Neutrophil (primary cell): ENCODE measurements at regions not wholly inside any gene's neighbourhood (a gene's known extent, or its start where the extent isn't known, plus 50 kb on each side); places are given as distances from the start of the nearest gene placed in this dataset.

Source experiments
- H3K27ac ChIP-seq: fragments of 200-600 bp; sonication (generic); 2 replicates; pipeline ENCODE4 v1.5.1; 2016; ENCODE audit warnings: mild to moderate bottlenecking, moderate library complexity
- H3K27me3 ChIP-seq: fragments of 200-600 bp; sonication (generic); 2 replicates; pipeline ENCODE4 v1.6.0; 2016; ENCODE audit warnings: mild to moderate bottlenecking
- H3K36me3 ChIP-seq: fragments of 200-600 bp; sonication (generic); 2 replicates; pipeline ENCODE4 v1.5.1; 2017
- H3K4me1 ChIP-seq, 2 experiments: fragments of 200-600 bp in 1 of 2; sonication (generic) in 1 of 2; 1 replicate in 1 of 2; 2 replicates in 1 of 2; pipeline versions ENCODE4 v1.5.1 to v1.6.1; 2013 to 2016; ENCODE audit warnings: low read depth in 1 of 2, low read length in 1 of 2, mild to moderate bottlenecking in 1 of 2, moderate library complexity in 1 of 2; ENCODE audit not compliant: control insufficient read depth in 1 of 2, insufficient read depth in 1 of 2
- H3K4me3 ChIP-seq, 2 experiments: fragments of 200-600 bp in 1 of 2; sonication (generic) in 1 of 2; 1 replicate in 1 of 2; 2 replicates in 1 of 2; pipeline ENCODE4 v1.5.1; 2013 to 2016; ENCODE audit warnings: low read depth in 1 of 2, low read length in 1 of 2, mild to moderate bottlenecking in 1 of 2, moderate library complexity in 1 of 2
- H3K9me3 ChIP-seq: fragments of 200-600 bp; sonication (generic); 2 replicates; pipeline ENCODE4 v1.5.1; 2016
- CTCF ChIP-seq: fragments of 200-600 bp; sonication (generic); IDR thresholded peaks from 2 replicates; pipeline ENCODE4 v1.5.1; 2016; ENCODE audit warnings: antibody characterized with exemption

- Histone ChIP-seq H3K36me3 (no peaks in the 10 kb centered on the region), H3K27me3 (no peaks in the 10 kb centered on the region), H3K4me3 (no peak overlapping the region), H3K27ac (no peak overlapping the region), H3K4me1 (no peaks in the 10 kb centered on the region), H3K9me3 (no peaks in the 10 kb centered on the region)
- TF ChIP-seq CTCF, result no peak
Measured at GRCh38 chr4:14023896-14024295, 396.4 kb upstream of the BOD1L1 start.

- Histone ChIP-seq H3K27me3 (no peaks in the 10 kb centered on the region), H3K9me3 (no peaks in the 10 kb centered on the region), H3K4me1 (no peaks in the 10 kb centered on the region), H3K4me3 (no peak overlapping the region), H3K36me3 (no peaks in the 10 kb centered on the region), H3K27ac (no peak overlapping the region)
- no peak for TF ChIP-seq CTCF
Measured at GRCh38 chr4:14025111-14025510, 397.6 kb upstream of the BOD1L1 start.

GRCh38 chr4:14025891-14026290 lies 398.4 kb upstream of the BOD1L1 start:
- Histone ChIP-seq H3K27ac (no peak overlapping the region), H3K4me3 (no peak overlapping the region), H3K27me3 (no peaks in the 10 kb centered on the region), H3K36me3 (no peaks in the 10 kb centered on the region), H3K4me1 (no peaks in the 10 kb centered on the region), H3K9me3 (no peaks in the 10 kb centered on the region)
- TF ChIP-seq CTCF, result no peak

GRCh38 chr4:14028862-14029261 lies 401.3 kb upstream of the BOD1L1 start:
- H3K4me3 ChIP-seq, result no peak overlapping the region
- no peaks in the 10 kb centered on the region for H3K4me1 ChIP-seq
- TF ChIP-seq CTCF, result no peak
- H3K9me3 ChIP-seq, result no peaks in the 10 kb centered on the region
- no peak overlapping the region for H3K27ac ChIP-seq
- no peaks in the 10 kb centered on the region for H3K36me3 ChIP-seq
- H3K27me3 ChIP-seq, result no peaks in the 10 kb centered on the region

GRCh38 chr4:14035076-14035475 lies 407.6 kb upstream of the BOD1L1 start:
- Histone ChIP-seq H3K27me3 (no peaks in the 10 kb centered on the region), H3K4me3 (no peak overlapping the region), H3K27ac (no peak overlapping the region), H3K4me1 (no peaks in the 10 kb centered on the region), H3K9me3 (no peaks in the 10 kb centered on the region), H3K36me3 (no peaks in the 10 kb centered on the region)
- TF ChIP-seq CTCF, result no peak

GRCh38 chr4:14043203-14043602 lies 415.7 kb upstream of the BOD1L1 start:
- no peaks in the 10 kb centered on the region for H3K9me3 ChIP-seq
- no peaks in the 10 kb centered on the region for H3K27me3 ChIP-seq
- no peaks in the 10 kb centered on the region for H3K36me3 ChIP-seq
- H3K4me1 ChIP-seq, result no peaks in the 10 kb centered on the region
- TF ChIP-seq CTCF, result no peak
- H3K27ac ChIP-seq, result no peak overlapping the region
- no peak overlapping the region for H3K4me3 ChIP-seq
